ENCODE measurements at regions not wholly inside any gene's neighbourhood (a gene's known extent, or its start where the extent isn't known, plus 50 kb on each side); places are given as distances from the start of the nearest gene placed in this dataset.

- in situ Hi-C loops (cut with MboI; ENCODE audit: low pct_unique_long_range_greater_than_20kb, low sequenced_read_pairs, unreplicated experiment): loop anchor here (25.0 kb wide), 1 partner anchor 802 kb away; no protein-coding TSS in a partner anchor
- DNase-seq (ENCODE audit: low spot score): no peak
- no peak for TF ChIP-seq CTCF (IDR thresholded peaks at IDR 0.05; ENCODE audit: extremely low read depth, insufficient read depth, missing control alignments)
Observed at GRCh38 chr10:123585477-123586445, 80.4 kb upstream of the GPR26 start.

GRCh38 chr10:123587110-123587509 is 79.0 kb upstream of the GPR26 start:
- DNase-seq (ENCODE audit: low spot score): no peak
- in situ Hi-C loops (cut with MboI; ENCODE audit: low pct_unique_long_range_greater_than_20kb, low sequenced_read_pairs, unreplicated experiment): loop anchor here (25.0 kb wide), 1 partner anchor 800 kb away; no protein-coding TSS in a partner anchor
- no peak for TF ChIP-seq CTCF (IDR thresholded peaks at IDR 0.05; ENCODE audit: extremely low read depth, insufficient read depth, missing control alignments)

GRCh38 chr10:123588386-123588914 is 77.7 kb upstream of the GPR26 start:
- no peak for TF ChIP-seq CTCF (IDR thresholded peaks at IDR 0.05; ENCODE audit: extremely low read depth, insufficient read depth, missing control alignments)
- in situ Hi-C loops (cut with MboI; ENCODE audit: low pct_unique_long_range_greater_than_20kb, low sequenced_read_pairs, unreplicated experiment): loop anchor here (25.0 kb wide), 1 partner anchor 799 kb away; no protein-coding TSS in a partner anchor
- no peak for DNase-seq (ENCODE audit: low spot score)

- in situ Hi-C loops (cut with MboI; ENCODE audit: low pct_unique_long_range_greater_than_20kb, low sequenced_read_pairs, unreplicated experiment): loop anchor here (25.0 kb wide), 1 partner anchor 792 kb away; no protein-coding TSS in a partner anchor
- TF ChIP-seq CTCF (IDR thresholded peaks at IDR 0.05; ENCODE audit: extremely low read depth, insufficient read depth, missing control alignments): no peak
Observed at GRCh38 chr10:123595661-123596060, 70.5 kb upstream of the GPR26 start.

GRCh38 chr10:123597676-123598075 is 68.5 kb upstream of the GPR26 start:
- DNase-seq (ENCODE audit: low spot score): no peak
- in situ Hi-C loops (cut with MboI; ENCODE audit: low pct_unique_long_range_greater_than_20kb, low sequenced_read_pairs, unreplicated experiment): loop anchor here (25.0 kb wide), 1 partner anchor 790 kb away; no protein-coding TSS in a partner anchor
- TF ChIP-seq CTCF (IDR thresholded peaks at IDR 0.05; ENCODE audit: extremely low read depth, insufficient read depth, missing control alignments): no peak

More at GRCh38 chr10:123595661-123596060, 70.5 kb upstream of the GPR26 start:
- no peak for DNase-seq (ENCODE audit: low spot score)

- in situ Hi-C loops (cut with MboI; ENCODE audit: low pct_unique_long_range_greater_than_20kb, low sequenced_read_pairs, unreplicated experiment): loop anchor here (25.0 kb wide), 1 partner anchor 788 kb away; no protein-coding TSS in a partner anchor
- TF ChIP-seq CTCF (IDR thresholded peaks at IDR 0.05; ENCODE audit: extremely low read depth, insufficient read depth, missing control alignments): no peak
Observed at GRCh38 chr10:123599366-123599849, 66.7 kb upstream of the GPR26 start.

More at GRCh38 chr10:123599366-123599849, 66.7 kb upstream of the GPR26 start:
- DNase-seq (ENCODE audit: low spot score): no peak
